ENCODE measurements at regions not wholly inside any gene's neighbourhood (a gene's known extent, or its start where the extent isn't known, plus 50 kb on each side); places are given as distances from the start of the nearest gene placed in this dataset.

- no peaks in the 10 kb centered on the region for H3K9me3 ChIP-seq (ENCODE audit: control insufficient read depth, insufficient read depth, low read length)
- no peaks in the 10 kb centered on the region for H3K27me3 ChIP-seq (ENCODE audit: control insufficient read depth, insufficient read depth, low read length)
- H3K4me1 ChIP-seq (ENCODE audit: control insufficient read depth, insufficient read depth, low read length) = peaks cover 6% of the 10 kb centered on the region; the same call in 1 of the 2 replicates
- no peak overlapping the region for H3K9ac ChIP-seq (ENCODE audit: low read depth, low read length)
- no peaks in the 10 kb centered on the region for H3K36me3 ChIP-seq (ENCODE audit: control insufficient read depth, insufficient read depth, low read length)
- H3K4me3 ChIP-seq (ENCODE audit: low read depth, low read length) = no peak overlapping the region
- H3K27ac ChIP-seq (ENCODE audit: low read depth, low read length) = no peak overlapping the region
Measured at GRCh38 chr10:52631648-52632047, 140.9 kb downstream of the MBL2 start.

GRCh38 chr10:52632591-52632990 lies 140.0 kb downstream of the MBL2 start:
- peaks cover 6% of the 10 kb centered on the region; the same call in 1 of the 2 replicates for H3K4me1 ChIP-seq (ENCODE audit: control insufficient read depth, insufficient read depth, low read length)
- peaks cover 4% of the 10 kb centered on the region; the same call in 1 of the 2 replicates for H3K9me3 ChIP-seq (ENCODE audit: control insufficient read depth, insufficient read depth, low read length)
- no peak overlapping the region for H3K4me3 ChIP-seq (ENCODE audit: low read depth, low read length)
- H3K9ac ChIP-seq (ENCODE audit: low read depth, low read length) = no peak overlapping the region
- no peaks in the 10 kb centered on the region for H3K27me3 ChIP-seq (ENCODE audit: control insufficient read depth, insufficient read depth, low read length)
- no peak overlapping the region for H3K27ac ChIP-seq (ENCODE audit: low read depth, low read length)
- H3K36me3 ChIP-seq (ENCODE audit: control insufficient read depth, insufficient read depth, low read length) = no peaks in the 10 kb centered on the region

DNA sequence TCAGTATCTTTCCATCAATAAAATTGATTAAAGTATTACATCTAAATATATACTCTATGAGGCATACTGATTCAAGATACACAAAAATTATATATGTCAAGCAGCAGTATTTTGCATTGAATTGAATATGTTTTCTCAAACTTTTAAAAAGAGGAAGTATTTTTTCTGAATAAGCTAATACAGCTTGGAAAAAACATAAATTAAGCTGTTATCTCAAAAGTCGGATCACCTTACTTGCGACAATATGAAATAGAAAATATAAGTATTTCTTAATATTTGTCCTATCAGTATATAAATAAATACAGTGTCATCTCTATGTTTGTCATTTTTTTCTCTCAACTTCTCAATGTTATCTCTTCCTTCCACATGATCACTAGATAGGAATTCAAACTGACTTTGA lies 139.3 kb downstream of the MBL2 start:
- Histone ChIP-seq H3K27ac (ENCODE audit: low read depth, low read length) (no peak overlapping the region), H3K9me3 (ENCODE audit: control insufficient read depth, insufficient read depth, low read length) (peaks cover 4% of the 10 kb centered on the region; the same call in 1 of the 2 replicates), H3K27me3 (ENCODE audit: control insufficient read depth, insufficient read depth, low read length) (no peaks in the 10 kb centered on the region), H3K36me3 (ENCODE audit: control insufficient read depth, insufficient read depth, low read length) (no peaks in the 10 kb centered on the region), H3K4me3 (ENCODE audit: low read depth, low read length) (no peak overlapping the region), H3K9ac (ENCODE audit: low read depth, low read length) (no peak overlapping the region), H3K4me1 (ENCODE audit: control insufficient read depth, insufficient read depth, low read length) (peaks cover 6% of the 10 kb centered on the region; the same call in 1 of the 2 replicates)

- H3K27ac ChIP-seq (ENCODE audit: low read depth, low read length) = no peak overlapping the region
Measured at GRCh38 chr10:52635651-52636050, 136.9 kb downstream of the MBL2 start.

GRCh38 chr10:52636874-52637273 lies 135.7 kb downstream of the MBL2 start:
- Histone ChIP-seq H3K36me3 (ENCODE audit: control insufficient read depth, insufficient read depth, low read length) (no peaks in the 10 kb centered on the region), H3K4me3 (ENCODE audit: low read depth, low read length) (no peak overlapping the region), H3K9me3 (ENCODE audit: control insufficient read depth, insufficient read depth, low read length) (peaks cover 4% of the 10 kb centered on the region; the same call in 1 of the 2 replicates), H3K9ac (ENCODE audit: low read depth, low read length) (no peak overlapping the region), H3K27me3 (ENCODE audit: control insufficient read depth, insufficient read depth, low read length) (no peaks in the 10 kb centered on the region), H3K4me1 (ENCODE audit: control insufficient read depth, insufficient read depth, low read length) (peaks cover 7% of the 10 kb centered on the region; the same call in 1 of the 2 replicates), H3K27ac (ENCODE audit: low read depth, low read length) (no peak overlapping the region)

More at GRCh38 chr10:52635651-52636050, 136.9 kb downstream of the MBL2 start:
- Histone ChIP-seq H3K9ac (ENCODE audit: low read depth, low read length) (no peak overlapping the region), H3K27me3 (ENCODE audit: control insufficient read depth, insufficient read depth, low read length) (no peaks in the 10 kb centered on the region), H3K4me1 (ENCODE audit: control insufficient read depth, insufficient read depth, low read length) (peaks cover 6% of the 10 kb centered on the region; the same call in 1 of the 2 replicates), H3K4me3 (ENCODE audit: low read depth, low read length) (no peak overlapping the region), H3K36me3 (ENCODE audit: control insufficient read depth, insufficient read depth, low read length) (no peaks in the 10 kb centered on the region), H3K9me3 (ENCODE audit: control insufficient read depth, insufficient read depth, low read length) (peaks cover 4% of the 10 kb centered on the region; the same call in 1 of the 2 replicates)

DNA sequence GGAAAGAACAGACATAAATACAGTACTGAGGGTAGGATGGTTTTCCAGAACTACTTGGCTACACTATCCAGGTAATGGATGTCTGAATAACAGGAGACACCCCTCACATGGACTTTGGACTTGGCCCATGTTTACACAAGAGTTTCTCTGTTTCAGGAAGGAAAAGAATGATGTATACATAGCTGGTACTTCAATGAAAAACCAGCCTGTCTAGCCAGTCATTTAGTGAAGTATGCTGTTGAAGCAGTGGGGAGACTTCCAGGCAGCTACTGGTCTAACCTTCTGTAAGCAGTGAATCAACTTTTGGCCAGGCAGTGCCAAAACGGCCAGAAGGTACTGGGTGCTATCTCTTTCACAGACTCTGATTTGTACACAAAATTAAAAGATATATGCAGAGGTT lies 135.0 kb downstream of the MBL2 start:
- H3K9me3 ChIP-seq (ENCODE audit: control insufficient read depth, insufficient read depth, low read length) = peaks cover 4% of the 10 kb centered on the region; the same call in 1 of the 2 replicates
- no peak overlapping the region for H3K9ac ChIP-seq (ENCODE audit: low read depth, low read length)
- no peaks in the 10 kb centered on the region for H3K27me3 ChIP-seq (ENCODE audit: control insufficient read depth, insufficient read depth, low read length)
- H3K4me3 ChIP-seq (ENCODE audit: low read depth, low read length) = no peak overlapping the region
- H3K36me3 ChIP-seq (ENCODE audit: control insufficient read depth, insufficient read depth, low read length) = no peaks in the 10 kb centered on the region
- H3K4me1 ChIP-seq (ENCODE audit: control insufficient read depth, insufficient read depth, low read length) = peaks cover 5% of the 10 kb centered on the region; the same call in 1 of the 2 replicates
- no peak overlapping the region for H3K27ac ChIP-seq (ENCODE audit: low read depth, low read length)

DNA sequence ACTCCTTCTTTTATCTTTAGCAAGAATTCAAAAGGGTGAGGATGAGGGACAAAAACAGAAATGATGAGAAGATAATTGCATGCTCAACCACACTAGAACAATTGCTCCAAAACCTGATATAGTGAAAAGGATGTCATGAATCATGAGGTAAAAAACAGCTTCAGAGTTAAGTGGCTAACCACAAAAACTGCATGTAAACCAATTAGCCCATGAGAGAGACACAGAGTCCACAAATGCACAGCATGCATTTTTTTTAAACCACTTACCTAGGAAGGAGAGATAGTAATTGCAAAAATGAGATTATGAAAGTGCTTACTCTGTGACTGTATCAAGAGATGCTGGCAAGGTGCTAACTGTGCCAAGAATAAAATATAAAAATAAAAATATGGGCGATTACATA lies 132.9 kb downstream of the MBL2 start:
- H3K27ac ChIP-seq (ENCODE audit: low read depth, low read length) = no peak overlapping the region

DNA sequence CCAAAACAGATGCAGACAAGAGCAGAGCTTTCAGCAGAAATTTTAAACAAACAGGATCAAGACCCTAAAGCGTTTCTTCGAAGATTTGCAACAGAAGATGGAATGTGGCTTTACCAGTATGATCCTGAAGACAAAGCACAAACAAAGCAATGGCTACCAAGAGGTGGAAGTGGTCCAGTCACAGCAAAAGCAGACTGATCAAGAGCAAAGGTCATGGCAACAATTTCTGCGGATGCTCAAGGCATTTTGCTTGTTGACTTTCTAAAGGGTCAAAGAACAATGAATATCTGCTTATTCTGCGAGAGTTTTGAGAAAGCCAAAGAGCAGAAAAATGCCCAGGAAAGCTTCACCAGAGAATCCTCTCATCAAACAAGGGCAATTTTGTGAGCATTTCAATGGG lies 130.4 kb downstream of the MBL2 start:
- no peak overlapping the region for H3K9ac ChIP-seq (ENCODE audit: low read depth, low read length)
- H3K27ac ChIP-seq (ENCODE audit: low read depth, low read length) = no peak overlapping the region
- 0 out of 2 replicates have a peak, but pooled peaks cover 3% of the 10 kb centered on the region for H3K4me1 ChIP-seq (ENCODE audit: control insufficient read depth, insufficient read depth, low read length)
- H3K4me3 ChIP-seq (ENCODE audit: low read depth, low read length) = no peak overlapping the region
- H3K36me3 ChIP-seq (ENCODE audit: control insufficient read depth, insufficient read depth, low read length) = no peaks in the 10 kb centered on the region
- no peaks in the 10 kb centered on the region for H3K9me3 ChIP-seq (ENCODE audit: control insufficient read depth, insufficient read depth, low read length)
- H3K27me3 ChIP-seq (ENCODE audit: control insufficient read depth, insufficient read depth, low read length) = no peaks in the 10 kb centered on the region

More for the DNA sequence above, 132.9 kb downstream of the MBL2 start:
- no peak overlapping the region for H3K9ac ChIP-seq (ENCODE audit: low read depth, low read length)
- H3K27me3 ChIP-seq (ENCODE audit: control insufficient read depth, insufficient read depth, low read length) = no peaks in the 10 kb centered on the region
- H3K36me3 ChIP-seq (ENCODE audit: control insufficient read depth, insufficient read depth, low read length) = no peaks in the 10 kb centered on the region
- 0 out of 2 replicates have a peak, but pooled peaks cover 3% of the 10 kb centered on the region for H3K4me1 ChIP-seq (ENCODE audit: control insufficient read depth, insufficient read depth, low read length)
- H3K9me3 ChIP-seq (ENCODE audit: control insufficient read depth, insufficient read depth, low read length) = peaks cover 4% of the 10 kb centered on the region; the same call in 1 of the 2 replicates
- no peak overlapping the region for H3K4me3 ChIP-seq (ENCODE audit: low read depth, low read length)

DNA sequence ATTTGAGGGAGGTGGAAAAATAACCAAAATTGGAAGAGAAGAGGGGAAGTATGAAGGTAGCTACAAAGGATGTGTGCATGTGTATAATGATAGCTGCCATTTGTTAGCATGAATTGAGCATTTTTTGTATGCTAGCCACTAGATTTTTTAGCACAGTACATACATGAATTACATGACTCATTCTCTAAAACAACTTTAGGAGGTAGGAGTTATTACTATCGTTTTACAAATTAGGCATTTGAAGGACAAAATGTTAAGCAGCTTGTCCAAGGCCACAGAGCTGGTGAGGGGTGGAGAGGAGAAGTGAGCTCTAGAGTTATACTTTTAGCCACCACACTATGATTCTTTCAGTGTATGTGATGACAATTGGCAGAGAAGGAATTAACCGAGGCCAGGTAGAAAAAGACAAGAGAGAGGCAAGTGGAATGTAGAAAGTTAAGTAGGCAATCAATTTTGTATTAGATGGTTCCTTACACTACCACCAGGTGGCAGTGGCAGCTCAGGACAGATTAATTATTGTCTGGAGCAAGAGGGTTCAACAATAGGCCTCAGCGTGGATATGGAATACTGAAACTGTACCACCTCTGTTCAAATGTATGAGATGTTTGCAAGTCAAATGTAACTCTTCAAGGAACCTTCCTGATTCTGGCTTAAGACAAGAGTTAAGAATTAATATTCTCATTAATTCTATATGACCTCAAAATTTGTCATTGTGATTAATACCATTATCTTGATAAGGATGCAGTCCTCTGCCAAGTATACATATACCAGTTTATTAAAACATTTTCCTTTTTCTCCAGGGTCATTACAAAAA lies 128.0 kb downstream of the MBL2 start:
- Histone ChIP-seq H3K36me3 (ENCODE audit: control insufficient read depth, insufficient read depth, low read length) (no peaks in the 10 kb centered on the region), H3K9me3 (ENCODE audit: control insufficient read depth, insufficient read depth, low read length) (no peaks in the 10 kb centered on the region), H3K4me3 (ENCODE audit: low read depth, low read length) (no peak overlapping the region), H3K27me3 (ENCODE audit: control insufficient read depth, insufficient read depth, low read length) (no peaks in the 10 kb centered on the region), H3K9ac (ENCODE audit: low read depth, low read length) (no peak overlapping the region), H3K4me1 (ENCODE audit: control insufficient read depth, insufficient read depth, low read length) (0 out of 2 replicates have a peak, but pooled peaks cover 3% of the 10 kb centered on the region), H3K27ac (ENCODE audit: low read depth, low read length) (no peak overlapping the region)

DNA sequence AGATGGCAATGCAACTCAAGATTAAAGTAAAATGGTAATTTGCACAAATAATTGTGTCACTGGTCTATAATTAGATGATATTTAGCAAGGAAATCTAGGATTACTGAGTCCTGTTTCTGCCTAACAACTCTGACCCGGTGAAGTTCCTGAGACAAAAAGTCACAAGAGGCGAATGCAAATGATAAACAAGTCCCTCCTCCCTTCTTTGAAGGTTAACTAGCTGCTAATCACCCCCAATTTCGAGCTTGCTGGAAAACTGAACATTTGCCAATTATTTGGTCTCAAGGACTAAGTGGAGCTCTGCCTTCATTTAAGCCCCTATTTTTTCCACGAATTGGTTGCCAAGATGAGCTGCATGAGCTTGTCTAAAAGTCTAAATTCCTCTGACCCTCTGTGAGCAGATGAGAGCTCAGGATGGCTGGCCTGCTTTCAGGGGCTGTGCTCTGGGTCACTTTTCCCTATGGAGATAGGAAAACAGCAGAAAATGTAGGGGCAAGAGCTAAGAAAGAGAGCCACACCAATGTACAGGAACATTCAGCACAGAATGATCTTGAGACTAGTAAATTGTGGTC lies 127.3 kb downstream of the MBL2 start:
- H3K4me1 ChIP-seq (ENCODE audit: control insufficient read depth, insufficient read depth, low read length) = 0 out of 2 replicates have a peak, but pooled peaks cover 3% of the 10 kb centered on the region
- no peak overlapping the region for H3K27ac ChIP-seq (ENCODE audit: low read depth, low read length)
- H3K36me3 ChIP-seq (ENCODE audit: control insufficient read depth, insufficient read depth, low read length) = no peaks in the 10 kb centered on the region
- H3K27me3 ChIP-seq (ENCODE audit: control insufficient read depth, insufficient read depth, low read length) = no peaks in the 10 kb centered on the region
- H3K9ac ChIP-seq (ENCODE audit: low read depth, low read length) = no peak overlapping the region
- no peak overlapping the region for H3K4me3 ChIP-seq (ENCODE audit: low read depth, low read length)
- no peaks in the 10 kb centered on the region for H3K9me3 ChIP-seq (ENCODE audit: control insufficient read depth, insufficient read depth, low read length)

GRCh38 chr10:52649511-52649910 lies 123.1 kb downstream of the MBL2 start:
- Histone ChIP-seq H3K27me3 (ENCODE audit: control insufficient read depth, insufficient read depth, low read length) (no peaks in the 10 kb centered on the region), H3K9ac (ENCODE audit: low read depth, low read length) (no peak overlapping the region), H3K4me1 (ENCODE audit: control insufficient read depth, insufficient read depth, low read length) (no peaks in the 10 kb centered on the region), H3K9me3 (ENCODE audit: control insufficient read depth, insufficient read depth, low read length) (no peaks in the 10 kb centered on the region), H3K4me3 (ENCODE audit: low read depth, low read length) (no peak overlapping the region), H3K27ac (ENCODE audit: low read depth, low read length) (no peak overlapping the region), H3K36me3 (ENCODE audit: control insufficient read depth, insufficient read depth, low read length) (no peaks in the 10 kb centered on the region)

Measured in HUES48 (cell line).